ENCODE measurements at regions not wholly inside any gene's neighbourhood (a gene's known extent, or its start where the extent isn't known, plus 50 kb on each side); places are given as distances from the start of the nearest gene placed in this dataset.

DNA sequence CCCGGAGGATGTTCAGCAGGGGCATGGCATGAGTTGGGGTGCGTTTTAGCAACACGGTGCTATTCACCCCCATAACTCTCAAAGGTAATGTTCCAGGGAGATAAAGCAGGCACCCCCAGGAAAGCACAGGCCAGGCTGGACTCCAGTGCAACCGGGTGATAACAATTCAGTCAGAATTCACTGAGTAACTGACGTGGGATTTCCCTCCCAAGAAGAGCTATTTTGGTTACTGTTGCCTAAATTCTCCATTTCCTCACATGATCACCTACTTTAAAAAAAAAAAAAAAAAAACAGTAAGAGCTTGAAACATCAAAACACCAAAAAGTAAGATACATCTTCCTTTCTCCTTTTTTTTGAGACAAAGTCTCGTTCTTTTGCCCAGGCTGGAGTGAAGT lies 137.6 kb upstream of the WWC1 start:
- TF ChIP-seq, protein P1, sequence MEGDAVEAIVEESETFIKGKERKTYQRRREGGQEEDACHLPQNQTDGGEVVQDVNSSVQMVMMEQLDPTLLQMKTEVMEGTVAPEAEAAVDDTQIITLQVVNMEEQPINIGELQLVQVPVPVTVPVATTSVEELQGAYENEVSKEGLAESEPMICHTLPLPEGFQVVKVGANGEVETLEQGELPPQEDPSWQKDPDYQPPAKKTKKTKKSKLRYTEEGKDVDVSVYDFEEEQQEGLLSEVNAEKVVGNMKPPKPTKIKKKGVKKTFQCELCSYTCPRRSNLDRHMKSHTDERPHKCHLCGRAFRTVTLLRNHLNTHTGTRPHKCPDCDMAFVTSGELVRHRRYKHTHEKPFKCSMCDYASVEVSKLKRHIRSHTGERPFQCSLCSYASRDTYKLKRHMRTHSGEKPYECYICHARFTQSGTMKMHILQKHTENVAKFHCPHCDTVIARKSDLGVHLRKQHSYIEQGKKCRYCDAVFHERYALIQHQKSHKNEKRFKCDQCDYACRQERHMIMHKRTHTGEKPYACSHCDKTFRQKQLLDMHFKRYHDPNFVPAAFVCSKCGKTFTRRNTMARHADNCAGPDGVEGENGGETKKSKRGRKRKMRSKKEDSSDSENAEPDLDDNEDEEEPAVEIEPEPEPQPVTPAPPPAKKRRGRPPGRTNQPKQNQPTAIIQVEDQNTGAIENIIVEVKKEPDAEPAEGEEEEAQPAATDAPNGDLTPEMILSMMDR (IDR thresholded peaks at IDR 0.05; ENCODE audit: low read depth, low read length, missing control alignments) = no peak
- no peak for DNase-seq (ENCODE audit: extremely low read depth, low read depth)
- no peak overlapping the region for H3K4me3 ChIP-seq (replicated peaks; ENCODE audit: low read depth, low read length)

DNA sequence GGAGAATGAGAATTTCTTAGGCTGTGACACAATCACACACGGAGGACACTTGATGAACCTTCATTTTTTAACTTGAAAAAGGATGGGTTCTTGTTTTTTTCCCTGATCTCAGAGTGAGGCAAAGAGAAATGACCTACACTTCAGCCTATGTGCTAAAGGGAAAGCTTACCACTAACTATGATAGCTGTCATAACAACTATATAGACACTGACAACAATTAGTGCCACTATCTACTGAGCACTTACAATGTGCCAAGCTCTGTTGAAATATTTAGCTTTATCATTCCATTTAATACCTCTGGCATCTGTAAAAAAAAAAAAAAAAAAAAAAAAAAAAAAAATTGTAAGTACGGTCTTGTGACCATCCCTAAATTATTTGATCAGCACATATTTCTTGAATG lies 135.9 kb upstream of the WWC1 start:
- TF ChIP-seq, protein P1 (IDR thresholded peaks at IDR 0.05; ENCODE audit: low read depth, low read length, missing control alignments) = no peak
- DNase-seq (ENCODE audit: extremely low read depth, low read depth) = no peak
- H3K4me3 ChIP-seq (replicated peaks; ENCODE audit: low read depth, low read length) = no peak overlapping the region

DNA sequence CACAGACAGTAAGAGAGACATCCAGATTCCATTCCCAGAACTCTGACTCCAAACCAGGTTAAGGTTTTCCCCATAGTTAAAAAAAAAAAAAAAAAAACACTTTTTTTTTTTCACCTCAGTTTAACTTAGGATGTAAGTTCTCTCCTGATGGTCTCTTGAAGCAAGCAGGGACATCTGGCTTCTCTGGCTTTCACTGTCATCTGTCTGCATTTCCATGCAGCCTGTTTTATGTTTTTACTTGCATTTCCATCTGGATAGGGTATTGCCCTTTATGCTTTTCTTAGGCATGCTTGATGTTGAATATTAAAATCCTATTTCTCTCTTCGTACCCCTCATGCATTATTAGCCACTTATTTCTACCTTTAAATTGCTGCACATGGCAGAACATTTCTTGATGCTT lies 135.3 kb upstream of the WWC1 start:
- TF ChIP-seq, protein P1 (IDR thresholded peaks at IDR 0.05; ENCODE audit: low read depth, low read length, missing control alignments) = no peak
- H3K4me3 ChIP-seq (replicated peaks; ENCODE audit: low read depth, low read length) = no peak overlapping the region
- no peak for DNase-seq (ENCODE audit: extremely low read depth, low read depth)

DNA sequence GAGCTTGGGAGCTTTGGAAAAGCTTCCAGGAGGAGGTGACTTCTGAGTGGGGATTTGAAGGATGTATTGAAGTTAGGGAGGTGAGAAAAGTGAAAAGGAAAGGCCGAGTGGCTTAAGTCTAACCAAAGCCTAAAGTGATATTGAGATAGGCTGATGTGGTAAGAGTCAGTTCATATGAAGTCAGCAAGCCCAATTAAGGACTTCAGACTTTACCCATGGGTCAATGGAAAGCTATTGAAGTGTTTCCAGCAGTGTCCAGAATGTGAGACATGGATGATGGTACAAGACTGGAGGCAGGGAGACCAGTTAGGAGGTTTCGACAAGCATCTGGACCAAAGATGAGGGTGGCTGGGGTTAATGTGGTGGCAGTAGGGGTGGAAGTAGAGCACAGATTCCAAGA lies 134.3 kb upstream of the WWC1 start:
- TF ChIP-seq, protein P1 (IDR thresholded peaks at IDR 0.05; ENCODE audit: low read depth, low read length, missing control alignments) = no peak
- no peak overlapping the region for H3K4me3 ChIP-seq (replicated peaks; ENCODE audit: low read depth, low read length)
- no peak for DNase-seq (ENCODE audit: extremely low read depth, low read depth)

DNA sequence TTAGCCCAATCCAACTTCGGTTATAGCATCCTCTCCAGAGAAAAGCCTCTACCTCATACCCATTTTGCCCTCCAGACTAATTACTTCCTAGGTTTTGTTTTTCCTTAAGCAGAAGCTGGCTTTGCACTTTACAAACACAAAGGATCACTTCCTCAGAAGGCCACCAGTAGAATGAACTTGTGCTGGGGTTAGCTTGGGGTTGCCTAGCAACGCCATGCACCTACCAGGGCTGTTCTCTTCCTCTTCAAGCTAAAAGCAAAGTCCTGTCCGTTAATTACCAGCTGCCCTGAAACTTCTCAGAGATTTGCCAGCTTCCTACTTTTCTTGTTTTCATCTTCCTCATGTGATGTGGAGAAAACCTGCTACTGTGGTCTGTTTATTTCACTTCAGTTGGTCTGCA lies 132.0 kb upstream of the WWC1 start:
- no peak for DNase-seq (ENCODE audit: extremely low read depth, low read depth)
- TF ChIP-seq, protein P1 (IDR thresholded peaks at IDR 0.05; ENCODE audit: low read depth, low read length, missing control alignments) = no peak
- no peak overlapping the region for H3K4me3 ChIP-seq (replicated peaks; ENCODE audit: low read depth, low read length)

DNA sequence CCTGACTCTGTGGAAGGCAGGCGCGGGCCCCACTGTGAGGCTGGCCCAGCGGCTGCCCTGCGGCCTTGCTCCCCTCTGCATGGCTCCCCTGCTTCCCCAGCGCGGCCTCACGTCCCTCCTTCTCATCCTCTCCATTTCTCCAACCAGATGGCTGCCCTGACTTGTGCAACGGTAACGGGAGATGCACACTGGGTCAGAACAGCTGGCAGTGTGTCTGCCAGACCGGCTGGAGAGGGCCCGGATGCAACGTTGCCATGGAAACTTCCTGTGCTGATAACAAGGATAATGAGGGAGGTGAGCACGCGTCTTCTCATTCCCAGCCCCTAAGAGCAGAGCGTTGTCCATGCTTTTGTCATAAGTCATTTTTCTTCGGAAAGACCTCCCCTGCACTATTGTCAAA lies 129.0 kb upstream of the WWC1 start:
- DNase-seq (ENCODE audit: extremely low read depth, low read depth) = no peak

DNA sequence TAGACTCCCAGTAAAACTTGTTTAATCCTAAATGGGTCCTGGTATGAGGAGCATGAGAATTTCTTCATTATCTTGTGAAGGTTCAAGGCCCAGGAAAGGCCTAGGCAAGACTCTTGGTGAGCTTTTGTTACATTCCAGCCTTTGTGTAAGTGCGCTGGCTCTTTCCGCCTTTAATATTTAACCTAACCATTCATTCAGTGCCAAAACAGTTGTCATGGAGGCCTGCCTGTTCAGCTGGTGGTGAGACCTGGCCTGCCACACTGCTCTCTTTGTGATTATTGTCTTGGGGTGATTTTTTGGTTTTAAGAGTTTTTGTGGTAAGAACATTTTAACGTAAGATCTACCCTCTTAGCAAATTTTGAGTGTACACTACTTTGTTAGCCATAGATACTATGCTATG lies 127.5 kb upstream of the WWC1 start:
- no peak for DNase-seq (ENCODE audit: extremely low read depth, low read depth)
- H3K4me3 ChIP-seq (replicated peaks; ENCODE audit: low read depth, low read length) = no peak overlapping the region
- TF ChIP-seq, protein P1 (IDR thresholded peaks at IDR 0.05; ENCODE audit: low read depth, low read length, missing control alignments) = no peak

More for the DNA sequence above, 129.0 kb upstream of the WWC1 start:
- TF ChIP-seq, protein P1 (IDR thresholded peaks at IDR 0.05; ENCODE audit: low read depth, low read length, missing control alignments) = no peak
- H3K4me3 ChIP-seq (replicated peaks; ENCODE audit: low read depth, low read length) = no peak overlapping the region
